ENCODE measurements at regions not wholly inside any gene's neighbourhood (a gene's known extent, or its start where the extent isn't known, plus 50 kb on each side); places are given as distances from the start of the nearest gene placed in this dataset.

DNA sequence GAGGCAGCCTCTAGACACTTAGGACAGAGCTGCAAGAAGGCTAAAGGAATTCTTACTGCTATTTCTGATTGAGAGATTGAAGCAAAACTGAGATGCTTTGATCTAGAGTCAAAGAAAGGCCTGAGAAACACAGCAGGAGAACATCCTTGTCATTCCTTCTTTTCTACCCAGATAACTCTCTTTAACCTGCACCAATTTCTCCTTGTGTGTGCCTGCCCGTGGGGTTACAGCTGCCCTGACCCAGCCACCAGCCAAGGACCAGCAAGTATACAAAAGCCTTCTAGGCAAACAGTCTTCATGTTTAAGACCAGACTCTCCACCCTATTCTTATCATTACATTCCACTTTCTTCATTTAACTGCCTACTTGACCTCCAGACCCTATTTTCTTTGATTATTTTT, 81.7 kb upstream of the PRB2 start:
- H3K4me3 ChIP-seq = no peak overlapping the region
- intact Hi-C loops (cut with DNase I) = no loop called here
- H3K36me3 ChIP-seq = no peaks in the 10 kb centered on the region
- 50 to 58% methylated on average over 1 of the region's 1 CpG for WGBS, 2 donors
- DNase-seq = no peak
- ATAC-seq = no peak
- TF ChIP-seq, protein P1, sequence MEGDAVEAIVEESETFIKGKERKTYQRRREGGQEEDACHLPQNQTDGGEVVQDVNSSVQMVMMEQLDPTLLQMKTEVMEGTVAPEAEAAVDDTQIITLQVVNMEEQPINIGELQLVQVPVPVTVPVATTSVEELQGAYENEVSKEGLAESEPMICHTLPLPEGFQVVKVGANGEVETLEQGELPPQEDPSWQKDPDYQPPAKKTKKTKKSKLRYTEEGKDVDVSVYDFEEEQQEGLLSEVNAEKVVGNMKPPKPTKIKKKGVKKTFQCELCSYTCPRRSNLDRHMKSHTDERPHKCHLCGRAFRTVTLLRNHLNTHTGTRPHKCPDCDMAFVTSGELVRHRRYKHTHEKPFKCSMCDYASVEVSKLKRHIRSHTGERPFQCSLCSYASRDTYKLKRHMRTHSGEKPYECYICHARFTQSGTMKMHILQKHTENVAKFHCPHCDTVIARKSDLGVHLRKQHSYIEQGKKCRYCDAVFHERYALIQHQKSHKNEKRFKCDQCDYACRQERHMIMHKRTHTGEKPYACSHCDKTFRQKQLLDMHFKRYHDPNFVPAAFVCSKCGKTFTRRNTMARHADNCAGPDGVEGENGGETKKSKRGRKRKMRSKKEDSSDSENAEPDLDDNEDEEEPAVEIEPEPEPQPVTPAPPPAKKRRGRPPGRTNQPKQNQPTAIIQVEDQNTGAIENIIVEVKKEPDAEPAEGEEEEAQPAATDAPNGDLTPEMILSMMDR (IDR thresholded peaks at IDR 0.05) = no peak
- no peaks in the 10 kb centered on the region for H3K27me3 ChIP-seq
- H3K4me1 ChIP-seq = no peaks in the 10 kb centered on the region
- H3K27ac ChIP-seq = no peak overlapping the region
- H3K9me3 ChIP-seq = no peaks in the 10 kb centered on the region

DNA sequence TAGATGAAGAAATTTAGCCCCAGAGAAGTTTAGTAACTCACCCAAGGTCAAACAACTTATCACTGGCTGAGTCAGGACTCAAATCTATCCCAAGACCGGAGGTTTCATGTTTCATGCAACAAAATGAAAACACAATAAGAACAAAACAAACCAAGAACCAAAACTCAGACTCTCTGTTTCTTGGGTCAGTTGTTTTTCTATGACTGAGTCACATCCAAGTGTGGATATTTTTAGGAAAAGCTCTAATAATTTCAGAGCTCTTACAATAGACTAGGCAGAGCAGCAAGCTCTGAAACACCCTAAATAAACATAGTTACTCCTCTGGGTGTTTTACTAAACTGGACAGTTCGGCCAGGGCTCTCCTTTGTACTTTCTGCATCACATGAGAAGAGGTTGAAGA, 87.6 kb upstream of the PRB2 start:
- TF ChIP-seq, protein P1 (IDR thresholded peaks at IDR 0.05) = no peak
- WGBS, 2 donors = 52 to 63% methylated on average over 2 of the region's 2 CpGs
- no peak for ATAC-seq
- no peak overlapping the region for H3K27ac ChIP-seq
- intact Hi-C loops (cut with DNase I) = loop anchor here in 7 of 10 donors (2.0 to 10.0 kb wide), 7 partner anchors 248 to 712 kb away; no protein-coding TSS in a partner anchor
- DNase-seq = no peak
- H3K9me3 ChIP-seq = no peaks in the 10 kb centered on the region
- H3K27me3 ChIP-seq = peaks cover 0 to 10% (median 0%) of the 10 kb centered on the region in 7 donors
- no peaks in the 10 kb centered on the region for H3K36me3 ChIP-seq
- peaks cover 0 to 6% (median 0%) of the 10 kb centered on the region in 9 donors for H3K4me1 ChIP-seq
- no peak overlapping the region for H3K4me3 ChIP-seq

DNA sequence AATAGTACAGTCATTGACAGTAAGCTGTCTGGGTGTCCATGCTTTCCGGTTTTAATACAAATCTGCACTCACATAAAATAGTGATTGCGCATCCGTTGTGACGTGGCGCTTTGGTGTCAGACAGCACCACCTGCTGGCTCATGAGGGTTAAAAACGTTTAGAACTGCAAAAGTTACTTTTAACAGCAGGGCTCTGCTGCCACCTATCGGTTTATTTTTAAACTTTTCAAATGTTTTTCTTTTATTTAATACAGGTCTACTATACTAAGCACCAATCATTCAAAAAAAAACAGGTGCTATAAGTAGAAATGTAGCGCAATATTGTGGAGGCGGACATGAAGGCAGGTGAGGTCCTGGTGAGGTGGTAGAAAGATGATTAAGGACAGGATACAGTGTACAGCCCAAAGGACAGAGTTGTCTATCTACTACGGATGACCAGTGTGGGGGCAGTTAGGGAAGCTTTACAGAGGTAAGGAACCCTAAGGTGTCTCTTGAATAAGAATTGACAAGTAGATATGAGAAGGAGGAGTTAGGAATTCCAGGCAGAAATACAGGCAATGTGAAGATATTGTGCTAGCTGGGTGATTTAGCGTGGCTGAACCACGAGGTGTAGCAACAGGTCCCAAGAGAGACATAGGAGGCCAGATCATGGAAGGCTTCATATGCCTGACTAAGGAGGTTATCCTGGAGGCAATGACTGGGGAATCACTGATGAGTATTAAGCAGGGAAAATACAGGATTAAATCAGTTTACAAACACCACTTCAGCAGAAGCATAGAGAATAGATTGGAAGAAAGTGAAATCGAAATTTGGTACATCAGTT, 91.5 kb upstream of the PRB2 start:
- ATAC-seq (peak in 7 of 8 donors; percentile 47 to 75 (median 71)), DNase-seq (peak; percentile 45 to 81)
- Histone ChIP-seq H3K27ac (no peak overlapping the region), H3K4me3 (no peak overlapping the region), H3K4me1 (peaks cover 0 to 6% (median 0%) of the 10 kb centered on the region in 9 donors), H3K27me3 (peaks cover 0 to 18% (median 0%) of the 10 kb centered on the region in 7 donors), H3K36me3 (no peaks in the 10 kb centered on the region), H3K9me3 (no peaks in the 10 kb centered on the region)
- TF ChIP-seq, protein P1 (IDR thresholded peaks at IDR 0.05) = peak; percentile 94 to 99 (median 98)
- WGBS, 2 donors = 25% methylated on average over 13 of the region's 13 CpGs
- intact Hi-C loops (cut with DNase I) = loop anchor here (1.0 to 10.0 kb wide), 10 partner anchors 252 to 716 kb away; no protein-coding TSS in a partner anchor

DNA sequence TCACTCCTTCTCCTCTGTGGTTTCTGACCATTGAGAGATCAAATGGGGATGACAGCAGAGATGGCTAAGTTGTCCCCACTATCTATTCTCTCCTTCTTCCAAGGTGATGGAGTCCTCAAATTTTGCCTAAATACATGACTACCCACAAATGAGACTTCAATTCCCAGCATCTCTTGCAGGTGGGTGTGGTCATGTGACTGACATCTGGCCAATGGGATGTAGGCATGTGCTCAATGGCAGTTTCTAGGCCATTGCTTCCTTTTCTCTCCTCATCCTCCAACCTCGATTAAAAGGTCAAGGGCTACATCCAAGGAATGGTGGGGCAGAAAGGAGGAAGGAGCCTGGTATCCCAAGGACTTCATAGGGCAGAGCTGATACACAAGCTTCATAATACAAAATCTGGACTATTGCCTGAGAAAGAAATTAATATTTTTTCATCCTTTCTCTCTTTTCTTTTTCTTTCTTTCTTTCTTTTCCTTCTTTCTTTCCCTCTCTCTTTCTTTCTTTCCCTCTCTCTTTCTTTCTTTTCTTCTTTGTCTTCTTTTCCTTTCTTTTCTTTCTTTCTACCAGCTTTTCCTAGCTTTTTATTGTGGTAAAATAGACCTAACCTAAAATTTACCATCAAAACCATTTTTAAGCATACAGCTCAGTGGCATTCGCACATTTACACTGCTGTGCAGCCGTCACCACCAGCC, 100.9 kb upstream of the PRB2 start:
- intact Hi-C loops (cut with DNase I) = no loop called here
- Histone ChIP-seq H3K27ac (no peak overlapping the region), H3K4me1 (peaks cover 0 to 10% (median 0%) of the 10 kb centered on the region in 9 donors), H3K27me3 (peaks cover 0 to 38% (median 3%) of the 10 kb centered on the region in 7 donors), H3K36me3 (no peaks in the 10 kb centered on the region), H3K4me3 (no peak overlapping the region), H3K9me3 (no peaks in the 10 kb centered on the region)
- DNase-seq (no peak), ATAC-seq (no peak)
- TF ChIP-seq, protein P1 (IDR thresholded peaks at IDR 0.05) = no peak
- WGBS, 2 donors = 81 to 82% methylated on average over 3 of the region's 3 CpGs

Data from heart right ventricle (tissue), 16 donors.